Mesothelial cell of epicardium (in vitro differentiated cells): ENCODE measurements at regions not wholly inside any gene's neighbourhood (a gene's known extent, or its start where the extent isn't known, plus 50 kb on each side); places are given as distances from the start of the nearest gene placed in this dataset.

ENCODE experiments used
- DNase-seq, 2 experiments: peaks; one replicate each; pipeline ENCODE4 v3.0.0; 2021; ENCODE audit warnings: low spot score in 2 of 2; ENCODE audit not compliant: unreplicated experiment in 2 of 2
- H3K27ac Mint-ChIP-seq: 2 replicates; pipeline ENCODE4 v1.8.0; 2021; ENCODE audit warnings: mixed read lengths
- H3K27me3 Mint-ChIP-seq: 2 replicates; pipeline ENCODE4 v1.8.0; 2021; ENCODE audit warnings: low read depth, mixed read lengths
- H3K36me3 Mint-ChIP-seq: 2 replicates; pipeline ENCODE4 v1.8.0; 2021; ENCODE audit warnings: mixed read lengths
- H3K4me1 Mint-ChIP-seq: 2 replicates; pipeline ENCODE4 v1.8.0; 2021; ENCODE audit warnings: mixed read lengths
- H3K4me3 Mint-ChIP-seq: 2 replicates; pipeline ENCODE4 v1.8.0; 2021; ENCODE audit warnings: mild to moderate bottlenecking, moderate library complexity, mixed read lengths
- H3K9me3 Mint-ChIP-seq: 2 replicates; pipeline ENCODE4 v1.8.0; 2021; ENCODE audit warnings: mixed read lengths
- CTCF ChIP-seq: fragments of 200-600 bp; sonication (generic); IDR thresholded peaks from one replicate; pipeline ENCODE4 v1.5.0; 2021; ENCODE audit warnings: antibody characterized with exemption; ENCODE audit not compliant: unreplicated experiment

DNA sequence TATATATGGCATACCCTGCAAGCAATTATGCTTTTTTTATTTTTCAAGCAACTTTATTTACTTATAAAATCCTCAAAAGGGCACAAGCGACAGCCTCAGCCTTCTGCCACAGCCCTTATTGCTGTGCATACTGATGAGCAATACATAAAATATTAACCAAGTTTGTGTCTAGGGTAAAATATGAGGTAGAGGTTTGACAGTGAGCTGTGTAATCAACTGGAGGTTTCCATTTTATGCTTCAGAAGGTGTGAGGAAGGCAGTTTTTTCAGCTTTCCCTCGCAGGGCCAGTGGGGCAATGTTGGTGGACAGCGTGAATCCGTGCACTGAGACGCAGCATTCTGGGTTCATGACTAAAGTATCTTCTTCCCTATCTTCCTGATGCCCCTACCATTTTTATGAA, 310.4 kb downstream of the IRS2 start:
- Mint-ChIP-seq H3K27me3 (no peaks in the 10 kb centered on the region), H3K4me3 (no peak overlapping the region), H3K36me3 (no peaks in the 10 kb centered on the region), H3K4me1 (no peaks in the 10 kb centered on the region), H3K27ac (no peak overlapping the region), H3K9me3 (no peaks in the 10 kb centered on the region)
- TF ChIP-seq CTCF: no peak
- no peak for DNase-seq

DNA sequence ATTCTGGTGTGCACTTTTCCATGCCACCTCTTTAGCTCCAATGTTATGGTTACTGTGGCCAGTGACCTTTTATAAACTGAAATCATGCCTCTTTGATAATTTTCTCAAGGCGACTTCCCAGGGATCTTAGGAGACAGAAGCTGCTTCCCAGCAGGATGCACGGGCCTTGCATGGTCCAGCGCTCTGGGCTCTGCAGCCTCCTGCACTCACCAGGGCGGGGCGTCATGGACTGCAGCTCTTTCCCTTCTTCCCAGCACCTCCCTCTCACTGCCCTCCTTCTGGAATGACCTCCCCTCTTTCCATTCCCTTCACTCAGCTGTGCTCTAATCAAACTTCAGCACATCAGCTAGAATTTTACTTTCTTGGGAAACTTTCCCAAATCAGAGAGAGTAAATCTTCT, 318.3 kb downstream of the IRS2 start:
- H3K36me3 Mint-ChIP-seq: peaks cover 3% of the 10 kb centered on the region
- no peak for TF ChIP-seq CTCF
- H3K9me3 Mint-ChIP-seq: peaks cover 14% of the 10 kb centered on the region
- no peak for DNase-seq
- no peaks in the 10 kb centered on the region for H3K4me1 Mint-ChIP-seq
- no peaks in the 10 kb centered on the region for H3K27me3 Mint-ChIP-seq
- H3K27ac Mint-ChIP-seq: no peak overlapping the region
- no peak overlapping the region for H3K4me3 Mint-ChIP-seq

GRCh38 chr13:109465148-109465547, 321.2 kb downstream of the IRS2 start:
- H3K9me3 Mint-ChIP-seq: peaks cover 36% of the 10 kb centered on the region
- H3K4me1 Mint-ChIP-seq: no peaks in the 10 kb centered on the region
- TF ChIP-seq CTCF: no peak
- H3K36me3 Mint-ChIP-seq: peaks cover 4% of the 10 kb centered on the region
- no peaks in the 10 kb centered on the region for H3K27me3 Mint-ChIP-seq
- H3K4me3 Mint-ChIP-seq: no peak overlapping the region
- no peak overlapping the region for H3K27ac Mint-ChIP-seq
- DNase-seq: no peak

DNA sequence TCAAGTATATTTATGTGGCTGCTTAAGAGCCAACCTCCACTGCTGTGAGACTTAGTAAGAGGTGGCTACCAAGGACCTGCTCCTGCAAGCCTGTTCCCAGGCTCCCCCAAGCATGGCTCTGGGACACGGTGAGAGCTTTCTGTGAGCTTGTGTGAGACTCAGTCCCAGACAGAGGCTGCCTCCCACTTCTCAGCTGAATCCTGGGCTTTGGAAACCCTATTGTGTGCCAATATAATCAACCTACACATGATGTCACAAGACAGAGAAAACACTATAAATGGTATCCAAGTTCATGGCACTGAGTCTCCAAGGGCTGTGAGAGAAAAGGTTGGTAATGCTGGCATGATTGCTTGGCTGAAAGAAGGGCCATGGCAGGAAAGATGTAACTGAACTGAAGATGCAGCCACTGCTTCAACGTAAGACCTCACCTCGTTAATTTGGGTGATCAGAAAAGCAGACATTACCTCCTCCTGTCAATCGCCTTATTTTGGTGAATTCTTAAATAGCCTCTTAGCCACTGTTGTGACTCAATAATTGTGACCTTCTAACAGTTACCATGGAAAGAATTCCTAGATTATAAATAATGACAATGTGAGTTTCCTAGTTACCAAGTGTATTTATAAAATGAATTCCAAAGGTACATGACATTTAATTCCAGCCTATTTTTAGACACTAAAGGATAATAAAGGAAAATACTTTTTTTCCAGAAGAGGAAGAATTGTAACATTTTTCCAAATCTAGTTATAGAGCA, 332.0 kb downstream of the IRS2 start:
- DNase-seq: no peak
- H3K27me3 Mint-ChIP-seq: no peaks in the 10 kb centered on the region

GRCh38 chr13:109451726-109452125, 334.7 kb downstream of the IRS2 start:
- no peak overlapping the region for H3K27ac Mint-ChIP-seq
- no peaks in the 10 kb centered on the region for H3K36me3 Mint-ChIP-seq
- H3K9me3 Mint-ChIP-seq: peaks cover 7% of the 10 kb centered on the region
- no peak for DNase-seq
- TF ChIP-seq CTCF: no peak
- no peaks in the 10 kb centered on the region for H3K4me1 Mint-ChIP-seq
- no peak overlapping the region for H3K4me3 Mint-ChIP-seq
- no peaks in the 10 kb centered on the region for H3K27me3 Mint-ChIP-seq

More for the DNA sequence above, 332.0 kb downstream of the IRS2 start:
- no peaks in the 10 kb centered on the region for H3K36me3 Mint-ChIP-seq
- H3K9me3 Mint-ChIP-seq: peaks cover 7% of the 10 kb centered on the region
- no peak overlapping the region for H3K27ac Mint-ChIP-seq
- no peaks in the 10 kb centered on the region for H3K4me1 Mint-ChIP-seq
- no peak overlapping the region for H3K4me3 Mint-ChIP-seq
- no peak for TF ChIP-seq CTCF
